ENCODE measurements at regions not wholly inside any gene's neighbourhood (a gene's known extent, or its start where the extent isn't known, plus 50 kb on each side); places are given as distances from the start of the nearest gene placed in this dataset.

DNA sequence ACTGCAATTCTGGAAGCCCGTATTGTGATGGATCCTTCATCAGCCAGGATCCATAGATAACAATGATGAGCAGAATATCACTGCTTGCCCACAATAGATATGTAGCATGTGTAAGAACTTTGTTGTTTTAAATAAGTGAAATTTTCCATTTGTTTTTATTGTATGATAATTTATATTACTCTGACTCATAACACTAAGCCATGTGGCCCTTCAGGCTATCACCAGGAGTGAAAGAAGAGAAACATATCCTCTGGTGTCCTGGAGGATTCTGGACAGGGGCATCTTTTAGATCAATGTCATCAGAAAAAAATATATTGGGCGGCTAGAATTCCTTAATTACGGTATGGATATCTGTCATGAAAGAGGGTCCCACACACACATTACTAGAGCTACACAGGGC lies 167.5 kb downstream of the SLC6A15 start:
- ChIA-PET CTCF (no interaction called here), POLR2A (no interaction called here)

GRCh38 chr12:84741692-84742091 lies 170.9 kb downstream of the SLC6A15 start:
- POLR2A ChIA-PET, result no interaction called here
- CTCF ChIA-PET, result no interaction called here

- CTCF ChIA-PET, result no interaction called here
- POLR2A ChIA-PET, result no interaction called here
These were observed 171.6 kb downstream of the SLC6A15 start for GRCh38 chr12:84741031-84741430.

DNA sequence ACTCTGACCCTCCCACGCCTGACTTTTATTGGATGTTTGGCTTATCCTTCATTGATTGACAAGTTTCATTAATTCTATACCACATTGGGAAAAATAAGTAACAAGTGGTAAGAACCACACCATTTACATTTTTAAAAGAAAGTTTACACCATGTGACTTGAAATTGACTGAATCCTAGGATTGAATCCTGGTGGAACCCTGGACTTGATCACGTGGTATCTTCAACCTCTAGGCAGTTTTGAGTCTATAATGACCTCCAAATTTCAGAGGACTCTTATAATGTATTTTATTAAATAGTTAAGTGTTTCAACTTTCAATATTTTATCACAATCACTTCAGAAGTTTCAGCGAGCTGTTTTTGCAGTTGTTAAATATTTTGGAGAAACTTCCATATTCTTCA lies 172.0 kb downstream of the SLC6A15 start:
- POLR2A ChIA-PET, result no interaction called here
- CTCF ChIA-PET, result no interaction called here

DNA sequence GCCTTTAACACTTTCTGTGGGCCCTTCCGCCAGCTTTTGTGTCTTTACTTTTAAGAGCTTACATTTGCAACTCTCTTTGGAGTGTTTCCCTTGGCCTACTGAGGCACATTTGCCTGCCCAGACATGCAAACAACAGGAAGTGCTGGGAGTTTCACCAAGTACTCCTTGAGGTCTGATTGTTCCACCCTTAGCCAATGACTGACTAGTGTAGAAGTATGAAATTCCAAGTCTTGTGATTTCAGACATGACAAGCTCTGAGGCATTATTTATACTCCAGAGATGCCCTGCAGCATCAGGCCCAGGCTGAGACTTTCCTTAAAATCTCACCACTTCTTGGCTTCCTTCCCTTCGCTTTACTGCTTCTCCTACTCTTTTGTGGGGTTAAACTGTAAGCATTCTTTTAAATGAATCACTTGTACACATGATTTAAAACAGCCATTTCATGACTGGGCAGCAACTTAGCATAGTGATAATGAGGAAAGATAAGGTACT lies 174.1 kb downstream of the SLC6A15 start:
- CTCF ChIA-PET, result no interaction called here
- POLR2A ChIA-PET, result no interaction called here

DNA sequence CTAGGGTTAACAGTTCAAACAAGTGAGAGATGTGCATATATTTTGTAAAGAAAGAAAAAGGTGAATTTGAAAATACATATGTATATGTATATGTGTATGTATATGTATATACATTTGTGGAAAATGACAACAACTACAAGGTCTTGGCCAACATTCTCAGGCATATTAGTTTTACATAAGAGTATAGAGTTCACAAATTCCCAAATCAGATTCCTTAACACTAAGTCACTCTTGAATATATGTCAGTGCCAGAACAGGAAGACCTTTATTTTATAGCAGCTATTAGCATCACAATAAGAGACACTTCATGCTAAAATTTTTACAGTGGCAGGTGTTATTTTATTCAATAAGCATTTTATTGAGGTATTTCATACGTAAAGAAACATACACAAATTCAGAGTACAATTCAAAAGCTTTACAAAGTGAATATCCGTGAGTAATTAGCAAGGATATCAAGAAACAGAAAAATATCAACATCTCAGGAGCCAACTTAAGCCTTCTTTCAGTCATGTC lies 179.7 kb downstream of the SLC6A15 start:
- ChIA-PET CTCF (no interaction called here), POLR2A (no interaction called here)

GRCh38 chr12:84730561-84731162 lies 181.9 kb downstream of the SLC6A15 start:
- POLR2A ChIA-PET, result no interaction called here
- CTCF ChIA-PET, result no interaction called here

GRCh38 chr12:84727961-84728360 lies 184.6 kb downstream of the SLC6A15 start:
- POLR2A ChIA-PET, result no interaction called here

GRCh38 chr12:84726780-84727179 lies 185.8 kb downstream of the SLC6A15 start:
- ChIA-PET POLR2A (no interaction called here), CTCF (no interaction called here)

More at GRCh38 chr12:84727961-84728360, 184.6 kb downstream of the SLC6A15 start:
- CTCF ChIA-PET, result no interaction called here

DNA sequence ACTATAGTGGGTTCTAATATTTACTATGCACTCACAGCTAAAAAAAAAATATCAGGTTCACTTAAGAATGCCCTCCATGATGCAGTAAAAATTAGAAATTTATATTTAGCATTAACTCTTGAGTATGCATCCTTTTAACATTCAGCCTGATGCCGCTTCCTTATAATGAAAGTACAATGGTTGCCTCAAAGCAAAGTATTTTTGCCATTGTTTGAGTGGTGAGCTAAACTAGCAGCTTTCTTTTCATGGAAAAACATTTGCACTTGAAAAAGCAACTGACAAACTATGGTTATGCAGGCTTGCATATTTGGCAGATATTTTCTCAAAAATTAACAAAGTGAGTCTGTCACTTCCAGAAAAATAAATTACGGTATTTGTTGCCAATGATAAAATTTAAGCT lies 188.6 kb downstream of the SLC6A15 start:
- POLR2A ChIA-PET, result no interaction called here
- CTCF ChIA-PET, result no interaction called here

GRCh38 chr12:84719997-84720396 lies 192.6 kb downstream of the SLC6A15 start:
- ChIA-PET CTCF (no interaction called here), POLR2A (no interaction called here)

GRCh38 chr12:84718906-84719305 lies 193.7 kb downstream of the SLC6A15 start:
- ChIA-PET POLR2A (no interaction called here), CTCF (no interaction called here)

DNA sequence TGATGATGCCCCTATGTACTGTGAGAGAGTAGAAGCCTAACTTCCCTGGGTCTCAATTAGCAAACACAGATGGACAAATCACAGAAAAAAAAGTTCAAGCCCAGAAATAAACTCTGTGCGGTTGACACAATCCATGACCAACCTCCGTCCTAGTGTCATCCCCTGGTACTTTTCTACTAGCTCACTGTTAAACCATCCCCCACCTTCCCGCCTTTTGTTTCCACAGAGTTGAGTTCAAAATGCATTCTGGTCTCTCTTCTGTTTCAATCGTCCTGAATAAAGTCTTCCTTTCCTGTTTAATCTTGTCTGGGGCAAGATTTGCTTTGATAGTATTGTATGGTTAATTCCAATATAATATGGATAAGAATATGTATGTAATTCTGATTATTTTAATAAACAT lies 199.9 kb downstream of the SLC6A15 start:
- ChIA-PET CTCF (no interaction called here), POLR2A (no interaction called here)

DNA sequence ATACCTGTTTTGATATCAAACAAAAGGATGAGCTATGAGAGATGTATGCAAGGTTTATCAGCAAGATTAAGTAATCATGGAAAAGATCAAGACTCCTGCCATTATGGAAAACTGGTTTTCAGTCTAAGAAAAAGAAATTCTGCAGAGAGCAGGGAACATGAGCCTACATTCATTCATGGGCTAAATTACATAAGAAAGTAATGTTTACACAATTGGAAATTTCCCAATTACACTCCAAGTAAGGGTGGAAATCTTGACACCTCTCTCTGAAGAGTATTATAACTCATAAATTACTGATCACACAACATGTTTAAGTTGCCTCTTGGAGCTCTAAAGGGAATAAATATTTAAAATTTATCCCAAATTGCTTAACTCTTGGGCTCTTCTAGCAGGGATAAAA lies 206.2 kb downstream of the SLC6A15 start:
- POLR2A ChIA-PET, result no interaction called here

DNA sequence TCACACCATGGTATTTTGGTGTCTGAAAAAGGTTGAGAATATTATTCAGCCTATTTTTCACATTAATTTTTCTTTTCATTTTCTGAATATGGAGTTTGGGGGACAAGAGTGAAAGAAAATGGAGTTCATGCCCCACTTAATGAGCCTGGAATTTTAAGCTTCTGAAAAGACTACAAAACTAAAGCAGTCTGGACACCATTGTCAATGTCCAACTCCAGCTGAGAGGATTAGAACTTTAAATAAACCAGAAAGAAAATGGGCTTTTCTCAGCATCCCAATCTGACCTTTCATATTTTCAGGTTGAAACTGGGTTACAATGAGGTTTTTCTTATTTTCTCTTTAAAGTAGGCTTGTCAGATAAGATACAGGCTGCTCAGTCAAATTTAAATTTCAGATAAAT lies 207.7 kb downstream of the SLC6A15 start:
- CTCF ChIA-PET, result no interaction called here
- POLR2A ChIA-PET, result no interaction called here

More for the DNA sequence above, 206.2 kb downstream of the SLC6A15 start:
- CTCF ChIA-PET, result no interaction called here

DNA sequence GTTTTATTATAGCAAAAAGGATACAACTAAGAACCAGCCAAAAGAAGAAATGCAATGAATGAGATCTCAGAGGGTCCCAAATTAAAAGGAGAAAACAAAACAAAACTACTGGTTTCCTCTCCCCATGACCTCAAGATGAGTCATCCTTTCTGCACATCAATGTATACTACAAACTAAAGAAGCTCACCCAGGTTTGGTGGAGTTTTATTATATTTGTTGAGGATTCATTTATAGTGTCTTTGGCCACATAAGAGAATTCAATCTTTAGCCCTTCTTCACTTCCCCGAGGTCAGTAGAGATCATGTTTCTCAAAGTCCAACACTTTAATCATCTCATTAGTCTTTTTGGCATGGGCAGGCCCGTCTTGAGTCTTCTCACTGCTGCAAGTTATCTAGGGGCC lies 210.6 kb downstream of the SLC6A15 start:
- ChIA-PET POLR2A (no interaction called here), CTCF (no interaction called here)

GRCh38 chr12:84701041-84701440 lies 211.6 kb downstream of the SLC6A15 start:
- CTCF ChIA-PET, result no interaction called here
- POLR2A ChIA-PET, result no interaction called here

GRCh38 chr12:84698576-84699333 lies 213.8 kb downstream of the SLC6A15 start:
- CTCF ChIA-PET, result no interaction called here
- POLR2A ChIA-PET, result no interaction called here

DNA sequence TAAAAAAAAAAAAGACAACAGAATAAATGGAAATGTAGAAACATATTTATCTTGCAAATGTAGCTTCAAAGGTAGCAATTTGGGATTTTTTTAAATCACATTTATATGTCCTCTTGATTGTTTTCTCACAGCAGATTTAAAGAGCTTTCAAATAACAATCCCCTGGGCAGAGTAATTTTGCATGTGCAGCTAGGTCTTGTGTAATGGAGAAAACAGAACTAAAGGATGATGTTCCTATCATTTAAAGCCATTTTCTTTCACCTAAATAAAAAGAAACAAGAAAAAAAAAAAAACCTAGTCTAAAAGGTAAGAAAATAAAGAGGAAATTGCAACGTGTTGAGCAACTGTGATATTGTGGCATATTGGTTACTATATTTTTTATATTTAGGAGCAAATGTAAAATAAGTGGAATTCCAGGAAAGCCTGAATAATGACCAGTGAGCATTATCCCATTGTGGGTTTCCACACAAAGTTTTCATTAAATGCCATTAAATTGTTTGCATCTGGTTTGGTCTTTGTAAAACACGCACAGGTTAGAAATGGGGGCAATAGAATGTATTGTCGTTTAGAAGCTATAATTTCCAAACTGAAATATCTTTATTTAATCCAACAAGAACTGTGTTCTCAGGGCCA lies 215.6 kb downstream of the SLC6A15 start:
- POLR2A ChIA-PET, result no interaction called here

DNA sequence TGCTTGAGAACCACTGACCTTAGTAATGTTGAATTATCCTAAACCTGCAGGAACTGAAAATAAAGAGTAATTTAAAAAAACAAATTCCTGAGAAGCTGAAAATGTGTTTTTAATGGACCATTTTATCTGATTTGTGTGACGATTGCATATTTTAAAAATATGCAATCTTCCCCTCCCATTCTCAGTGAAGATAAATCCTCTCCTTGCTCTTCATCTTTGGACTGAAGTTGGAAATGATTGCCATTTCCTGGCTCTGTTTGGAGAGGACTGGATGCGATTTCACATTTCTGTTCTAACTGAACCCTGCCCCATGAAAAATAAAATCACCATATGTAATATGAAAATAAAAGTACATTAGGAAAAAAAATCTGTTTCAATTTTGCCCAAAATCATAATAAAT lies 216.3 kb downstream of the SLC6A15 start:
- ChIA-PET CTCF (no interaction called here), POLR2A (no interaction called here)

More for the DNA sequence above, 215.6 kb downstream of the SLC6A15 start:
- CTCF ChIA-PET, result no interaction called here

GRCh38 chr12:84694116-84694515 lies 218.5 kb downstream of the SLC6A15 start:
- ChIA-PET POLR2A (no interaction called here), CTCF (no interaction called here)
